Esophagus muscularis mucosa (tissue), 4 donors: ENCODE measurements at regions not wholly inside any gene's neighbourhood (a gene's known extent, or its start where the extent isn't known, plus 50 kb on each side); places are given as distances from the start of the nearest gene placed in this dataset.

Experiments
- DNase-seq: peaks from one replicate; pipeline ENCODE4 v3.0.0-alpha.2; 2017; ENCODE audit errors: extremely low spot score
- H3K27ac ChIP-seq, 4 donors: fragments of 200-600 bp; sonication (generic); replicated peaks in 1 of 4; 1 replicate in 3 of 4; 2 replicates in 1 of 4; pipeline ENCODE4 v1.5.1; 2016 to 2019; ENCODE audit warnings: mild to moderate bottlenecking in 1 of 4
- H3K27me3 ChIP-seq, 4 donors: fragments of 200-600 bp; sonication (generic); one replicate each; pipeline versions ENCODE4 v1.5.1 to v1.6.0; 2016 to 2019
- H3K36me3 ChIP-seq, 4 donors: fragments of 200-600 bp; sonication (generic); one replicate each; pipeline ENCODE4 v1.5.1; 2016 to 2019
- H3K4me1 ChIP-seq, 4 donors: fragments of 200-600 bp; sonication (generic); one replicate each; pipeline ENCODE4 v1.5.1; 2016 to 2019
- H3K4me3 ChIP-seq, 4 donors: fragments of 200-600 bp; sonication (generic); 1 replicate in 2 of 4; 2 replicates in 2 of 4; pipeline ENCODE4 v1.5.1; 2016 to 2019; ENCODE audit warnings: mild to moderate bottlenecking in 4 of 4, moderate library complexity in 1 of 4
- H3K9me3 ChIP-seq, 4 donors: fragments of 200-600 bp; sonication (generic); 1 replicate in 3 of 4; 2 replicates in 1 of 4; pipeline ENCODE4 v1.5.1; 2016 to 2019
- EP300 ChIP-seq: sonication (generic); formaldehyde crosslinking; IDR thresholded peaks from one replicate; pipeline ENCODE4 v1.6.1; 2017; ENCODE audit warnings: antibody characterized with exemption
- POLR2A ChIP-seq: fragments of 450-650 bp; IDR thresholded peaks from one replicate; pipeline ENCODE4 v1.6.1; 2017; ENCODE audit warnings: antibody characterized with exemption, moderate library complexity, mild to moderate bottlenecking, low read depth
- POLR2AphosphoS5 ChIP-seq, 2 donors: sonication (generic); formaldehyde crosslinking; IDR thresholded peaks; one replicate each; pipeline ENCODE4 v1.6.1; 2017; ENCODE audit warnings: antibody characterized with exemption in 2 of 2
- WGBS: methylation state at CpG from one replicate; pipeline ENCODE4 v1.1.5; 2018; 5-methylcytosine and 5-hydroxymethylcytosine counted together
- intact Hi-C: fragments of 100-400 bp; cut with DNase I; formaldehyde crosslinking; loops from one replicate; pipeline ENCODE4 v1.15.1; 2023
- TF ChIP-seq, protein P1 (sequence below), 3 experiments: fragments of 200-600 bp in 2 of 3; fragments of 450-650 bp in 1 of 3; sonication (generic) in 2 of 3; IDR thresholded peaks; one replicate each; pipeline ENCODE4 v1.5.1; 2017 to 2019; ENCODE audit warnings: antibody characterized with exemption in 3 of 3, mild to moderate bottlenecking in 2 of 3, moderate library complexity in 1 of 3

GRCh38 chr9:93801581-93802284 lies 153.4 kb downstream of the BARX1 start:
- H3K4me1 ChIP-seq: no peaks in the 10 kb centered on the region
- DNase-seq: peak; percentile 45
- intact Hi-C loops: no loop called here
- peaks cover 0 to 8% (median 7%) of the 10 kb centered on the region in 4 donors for H3K9me3 ChIP-seq
- peaks cover 0 to 25% (median 0%) of the 10 kb centered on the region in 4 donors for H3K27me3 ChIP-seq
- H3K4me3 ChIP-seq: no peak overlapping the region
- H3K27ac ChIP-seq: no peak overlapping the region
- no peaks in the 10 kb centered on the region for H3K36me3 ChIP-seq
- TF ChIP-seq POLR2A: no peak
- TF ChIP-seq POLR2AphosphoS5 (IDR thresholded peaks at IDR 0.05): no peak
- no peak for TF ChIP-seq EP300
- TF ChIP-seq, protein P1, sequence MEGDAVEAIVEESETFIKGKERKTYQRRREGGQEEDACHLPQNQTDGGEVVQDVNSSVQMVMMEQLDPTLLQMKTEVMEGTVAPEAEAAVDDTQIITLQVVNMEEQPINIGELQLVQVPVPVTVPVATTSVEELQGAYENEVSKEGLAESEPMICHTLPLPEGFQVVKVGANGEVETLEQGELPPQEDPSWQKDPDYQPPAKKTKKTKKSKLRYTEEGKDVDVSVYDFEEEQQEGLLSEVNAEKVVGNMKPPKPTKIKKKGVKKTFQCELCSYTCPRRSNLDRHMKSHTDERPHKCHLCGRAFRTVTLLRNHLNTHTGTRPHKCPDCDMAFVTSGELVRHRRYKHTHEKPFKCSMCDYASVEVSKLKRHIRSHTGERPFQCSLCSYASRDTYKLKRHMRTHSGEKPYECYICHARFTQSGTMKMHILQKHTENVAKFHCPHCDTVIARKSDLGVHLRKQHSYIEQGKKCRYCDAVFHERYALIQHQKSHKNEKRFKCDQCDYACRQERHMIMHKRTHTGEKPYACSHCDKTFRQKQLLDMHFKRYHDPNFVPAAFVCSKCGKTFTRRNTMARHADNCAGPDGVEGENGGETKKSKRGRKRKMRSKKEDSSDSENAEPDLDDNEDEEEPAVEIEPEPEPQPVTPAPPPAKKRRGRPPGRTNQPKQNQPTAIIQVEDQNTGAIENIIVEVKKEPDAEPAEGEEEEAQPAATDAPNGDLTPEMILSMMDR (IDR thresholded peaks at IDR 0.05): no peak
- 86% methylated on average over 3 of the region's 7 CpGs for WGBS

DNA sequence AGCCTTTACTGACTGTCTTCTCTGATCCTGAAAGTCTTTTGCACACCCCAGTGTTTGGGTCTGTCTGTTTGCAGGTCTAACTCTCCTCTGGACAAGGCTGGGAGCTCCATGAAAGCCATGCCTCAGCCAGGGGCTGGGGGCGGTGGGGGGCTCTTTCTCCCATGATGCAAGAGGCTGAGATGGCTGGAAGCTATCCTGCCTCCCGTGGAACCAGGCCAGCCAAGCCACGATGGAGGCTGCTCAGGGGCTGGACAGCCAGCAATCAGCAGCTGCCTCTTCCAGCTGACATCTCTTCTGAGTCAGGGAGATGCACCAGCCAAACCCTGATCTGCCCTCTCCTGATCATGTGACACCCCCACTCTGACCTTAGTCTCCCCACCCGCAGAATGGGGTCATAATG lies 154.0 kb downstream of the BARX1 start:
- Histone ChIP-seq H3K4me1 (no peaks in the 10 kb centered on the region), H3K9me3 (peaks cover 0 to 8% (median 7%) of the 10 kb centered on the region in 4 donors), H3K27me3 (peaks cover 0 to 25% (median 0%) of the 10 kb centered on the region in 4 donors), H3K27ac (no peak overlapping the region), H3K4me3 (no peak overlapping the region), H3K36me3 (no peaks in the 10 kb centered on the region)
- peak; percentile 81 for DNase-seq
- TF ChIP-seq, protein P1 (IDR thresholded peaks at IDR 0.05): no peak
- TF ChIP-seq POLR2A: no peak
- 73% methylated on average over 2 of the region's 4 CpGs for WGBS
- intact Hi-C loops: no loop called here

DNA sequence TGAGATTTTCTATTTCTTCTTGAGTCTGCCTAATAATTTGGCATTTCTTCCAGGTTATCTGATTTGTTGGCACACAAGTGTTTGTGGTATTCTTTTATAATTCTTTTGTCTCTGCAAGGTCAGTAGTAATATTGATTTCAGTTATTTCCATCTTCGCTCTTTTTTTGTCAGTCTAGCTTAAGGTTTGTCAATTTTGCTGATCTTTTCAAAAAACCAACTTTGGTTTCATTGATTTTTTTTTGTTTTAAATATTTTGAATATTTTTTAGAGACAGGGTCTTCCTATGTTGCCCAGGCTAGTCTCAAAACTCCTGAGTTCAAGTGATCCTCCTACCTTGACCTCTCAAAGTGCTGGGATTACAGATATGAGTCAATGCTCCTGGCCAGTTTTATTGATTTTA lies 162.8 kb downstream of the BARX1 start:
- Histone ChIP-seq H3K4me3 (no peak overlapping the region), H3K9me3 (peaks cover 0 to 12% (median 7%) of the 10 kb centered on the region in 4 donors), H3K36me3 (no peaks in the 10 kb centered on the region), H3K27ac (no peak overlapping the region), H3K4me1 (no peaks in the 10 kb centered on the region), H3K27me3 (no peaks in the 10 kb centered on the region)
- TF ChIP-seq POLR2AphosphoS5 (IDR thresholded peaks at IDR 0.05) (no peak), POLR2A (no peak), EP300 (no peak)
- TF ChIP-seq, protein P1 (IDR thresholded peaks at IDR 0.05): no peak
- intact Hi-C loops: no loop called here
- WGBS: 100% methylated on average over 1 of the region's 1 CpG
- DNase-seq: no peak

DNA sequence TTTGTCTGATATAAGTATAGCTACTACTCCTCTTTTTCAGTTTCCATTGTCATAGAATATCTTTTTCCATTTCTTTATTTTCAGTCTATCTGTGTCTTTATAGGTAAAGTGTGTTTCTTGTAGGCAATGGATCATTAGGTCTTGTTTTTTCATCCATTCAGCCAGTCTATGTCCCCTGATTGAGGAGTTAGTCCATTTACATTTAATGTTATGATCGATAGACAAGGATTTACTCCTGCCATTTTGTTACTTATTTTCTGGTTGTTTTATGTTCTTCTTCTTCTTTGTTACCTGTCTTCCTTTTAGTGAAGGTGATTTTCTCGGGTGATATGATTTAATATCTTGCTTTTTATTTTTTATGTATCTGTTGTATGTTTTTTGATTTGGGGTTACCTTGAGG lies 169.0 kb downstream of the BARX1 start:
- H3K4me1 ChIP-seq: no peaks in the 10 kb centered on the region
- H3K27ac ChIP-seq: no peak overlapping the region
- WGBS: 89% methylated on average over 2 of the region's 2 CpGs
- DNase-seq: no peak
- H3K36me3 ChIP-seq: no peaks in the 10 kb centered on the region
- intact Hi-C loops: no loop called here
- no peak overlapping the region for H3K4me3 ChIP-seq
- H3K9me3 ChIP-seq: peaks cover 3 to 23% (median 20%) of the 10 kb centered on the region in 4 donors
- no peak for TF ChIP-seq POLR2A
- H3K27me3 ChIP-seq: no peaks in the 10 kb centered on the region

DNA sequence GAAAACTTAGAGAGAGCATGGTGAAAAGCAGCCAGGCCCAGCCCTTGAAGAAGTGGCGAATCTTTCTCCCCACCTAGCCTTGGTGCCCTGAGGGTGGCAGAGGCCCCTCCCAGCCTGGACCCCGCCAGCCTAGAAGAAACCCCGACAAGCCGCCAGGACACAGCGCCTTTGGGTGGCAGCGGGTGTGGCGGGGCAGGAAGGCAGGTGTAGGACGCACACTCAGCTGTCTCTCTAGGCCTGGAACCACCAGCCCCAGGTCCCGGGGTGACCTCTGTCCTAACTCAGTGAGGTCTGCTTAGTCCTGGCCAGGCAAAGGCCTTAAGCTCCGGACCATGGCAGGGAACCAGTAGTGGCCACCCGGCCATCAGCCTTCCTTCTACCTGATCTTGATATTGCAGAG lies 178.3 kb downstream of the BARX1 start:
- intact Hi-C loops: no loop called here
- TF ChIP-seq POLR2AphosphoS5 (IDR thresholded peaks at IDR 0.05) (no peak), EP300 (no peak), POLR2A (no peak)
- TF ChIP-seq, protein P1 (IDR thresholded peaks at IDR 0.05): no peak
- H3K36me3 ChIP-seq: no peaks in the 10 kb centered on the region
- H3K27me3 ChIP-seq: peaks cover 0 to 3% (median 0%) of the 10 kb centered on the region in 4 donors
- peaks cover 0 to 3% (median 0%) of the 10 kb centered on the region in 4 donors for H3K9me3 ChIP-seq
- no peak overlapping the region for H3K27ac ChIP-seq
- no peak overlapping the region for H3K4me3 ChIP-seq
- H3K4me1 ChIP-seq: no peaks in the 10 kb centered on the region
- 94% methylated on average over 11 of the region's 11 CpGs for WGBS
- DNase-seq: no peak
